Endothelial cell of umbilical vein (primary cell): ENCODE measurements at regions not wholly inside any gene's neighbourhood (a gene's known extent, or its start where the extent isn't known, plus 50 kb on each side); places are given as distances from the start of the nearest gene placed in this dataset.

Experiments
- EZH2 ChIP-seq: IDR thresholded peaks from 2 replicates; pipeline ENCODE4 v1.6.1; 2012; ENCODE audit warnings: borderline replicate concordance, low read depth, mild to moderate bottlenecking, moderate library complexity, low read length, inconsistent platforms; ENCODE audit not compliant: severe bottlenecking
- POLR2A ChIP-seq: IDR thresholded peaks from 2 replicates; pipeline ENCODE4 v1.6.1; 2012; ENCODE audit warnings: low read depth, mild to moderate bottlenecking, control low read depth, low read length
- POLR2AphosphoS5 ChIP-seq: IDR thresholded peaks from 2 replicates; pipeline ENCODE4 v1.6.1; 2012; ENCODE audit warnings: low read depth, mild to moderate bottlenecking, control low read depth, low read length, moderate library complexity; ENCODE audit not compliant: insufficient read depth
- TF ChIP-seq, protein P1 (sequence below), 2 donors: IDR thresholded peaks; 1 replicate in 1 of 2; 2 replicates in 1 of 2; pipeline ENCODE4 v1.5.1; 2011; ENCODE audit warnings: low read length in 2 of 2, mild to moderate bottlenecking in 2 of 2, moderate library complexity in 2 of 2, control low read depth in 1 of 2, inconsistent platforms in 1 of 2, low read depth in 1 of 2; ENCODE audit not compliant: insufficient read depth in 1 of 2; ENCODE audit errors: extremely low read depth in 1 of 2

DNA sequence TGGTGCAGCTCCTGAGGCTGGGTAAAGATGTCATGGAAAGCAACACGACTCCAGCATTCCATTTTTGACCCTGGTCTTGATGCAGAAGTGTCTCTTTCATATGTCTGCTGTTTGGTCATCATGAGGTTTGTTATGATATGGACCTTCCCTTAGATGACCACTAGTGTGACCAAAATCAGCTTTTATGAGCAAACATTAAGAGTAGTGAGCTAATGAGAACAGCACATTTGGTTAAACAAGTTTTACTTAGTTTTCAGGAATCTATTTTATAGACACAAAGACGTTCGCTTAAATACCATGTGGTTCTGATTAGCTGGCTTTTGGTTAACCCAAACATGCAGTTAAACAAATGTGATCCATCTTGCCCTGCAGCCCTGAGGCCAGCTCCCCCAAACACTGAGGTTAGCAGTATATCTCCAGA lies 56.7 kb upstream of the ACTBL2 start:
- TF ChIP-seq, protein P1, sequence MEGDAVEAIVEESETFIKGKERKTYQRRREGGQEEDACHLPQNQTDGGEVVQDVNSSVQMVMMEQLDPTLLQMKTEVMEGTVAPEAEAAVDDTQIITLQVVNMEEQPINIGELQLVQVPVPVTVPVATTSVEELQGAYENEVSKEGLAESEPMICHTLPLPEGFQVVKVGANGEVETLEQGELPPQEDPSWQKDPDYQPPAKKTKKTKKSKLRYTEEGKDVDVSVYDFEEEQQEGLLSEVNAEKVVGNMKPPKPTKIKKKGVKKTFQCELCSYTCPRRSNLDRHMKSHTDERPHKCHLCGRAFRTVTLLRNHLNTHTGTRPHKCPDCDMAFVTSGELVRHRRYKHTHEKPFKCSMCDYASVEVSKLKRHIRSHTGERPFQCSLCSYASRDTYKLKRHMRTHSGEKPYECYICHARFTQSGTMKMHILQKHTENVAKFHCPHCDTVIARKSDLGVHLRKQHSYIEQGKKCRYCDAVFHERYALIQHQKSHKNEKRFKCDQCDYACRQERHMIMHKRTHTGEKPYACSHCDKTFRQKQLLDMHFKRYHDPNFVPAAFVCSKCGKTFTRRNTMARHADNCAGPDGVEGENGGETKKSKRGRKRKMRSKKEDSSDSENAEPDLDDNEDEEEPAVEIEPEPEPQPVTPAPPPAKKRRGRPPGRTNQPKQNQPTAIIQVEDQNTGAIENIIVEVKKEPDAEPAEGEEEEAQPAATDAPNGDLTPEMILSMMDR (IDR thresholded peaks at IDR 0.05; ENCODE audit: extremely low read depth in 1 of 2, insufficient read depth in 1 of 2, low read depth in 1 of 2, low read length in 2 of 2) = no peak
- TF ChIP-seq POLR2AphosphoS5 = no peak
- no peak for TF ChIP-seq EZH2
- TF ChIP-seq POLR2A = no peak
